ENCODE measurements at regions not wholly inside any gene's neighbourhood (a gene's known extent, or its start where the extent isn't known, plus 50 kb on each side); places are given as distances from the start of the nearest gene placed in this dataset.

GRCh38 chr5:159704160-159704559 lies 212.1 kb upstream of the ADRA1B start:
- ATAC-seq (ENCODE audit: low read depth) (no peak), DNase-seq (ENCODE audit: low spot score in 2 of 2) (no peak)
- Mint-ChIP-seq H3K4me1 (no peaks in the 10 kb centered on the region), H3K9me3 (peaks cover 9% of the 10 kb centered on the region), H3K27ac (no peak overlapping the region), H3K36me3 (peaks cover 6% of the 10 kb centered on the region), H3K4me3 (no peak overlapping the region), H3K27me3 (peaks cover 5% of the 10 kb centered on the region)

DNA sequence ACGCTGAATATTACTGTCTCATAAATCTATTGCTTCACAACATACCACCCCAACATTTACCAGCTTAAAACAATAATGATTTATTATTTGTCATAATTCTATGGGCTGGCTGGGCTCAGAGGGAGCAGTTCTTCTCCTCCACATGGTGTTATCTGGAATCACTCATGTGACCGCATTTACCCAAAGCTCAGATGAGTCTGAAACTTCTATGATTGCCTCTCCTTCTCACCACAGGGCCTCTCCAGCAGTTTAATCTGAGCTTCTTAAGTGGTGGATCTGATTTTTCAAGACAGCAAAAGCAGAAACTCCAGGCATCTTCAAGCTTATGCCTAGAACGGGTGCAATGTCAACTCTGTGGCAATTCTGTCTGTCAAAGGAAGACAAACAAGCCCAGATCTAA lies 210.3 kb upstream of the ADRA1B start:
- H3K4me3 Mint-ChIP-seq = no peak overlapping the region
- peaks cover 7% of the 10 kb centered on the region for H3K27me3 Mint-ChIP-seq
- no peak for ATAC-seq (ENCODE audit: low read depth)
- peaks cover 10% of the 10 kb centered on the region for H3K9me3 Mint-ChIP-seq
- no peak for DNase-seq (ENCODE audit: low spot score in 2 of 2)
- peaks cover 6% of the 10 kb centered on the region for H3K36me3 Mint-ChIP-seq
- no peaks in the 10 kb centered on the region for H3K4me1 Mint-ChIP-seq
- no peak overlapping the region for H3K27ac Mint-ChIP-seq

GRCh38 chr5:159708090-159708489 lies 208.2 kb upstream of the ADRA1B start:
- Mint-ChIP-seq H3K27ac (no peak overlapping the region), H3K36me3 (peaks cover 6% of the 10 kb centered on the region), H3K27me3 (peaks cover 4% of the 10 kb centered on the region), H3K4me1 (no peaks in the 10 kb centered on the region), H3K4me3 (no peak overlapping the region), H3K9me3 (peaks cover 10% of the 10 kb centered on the region)
- DNase-seq (ENCODE audit: low spot score in 2 of 2) (no peak), ATAC-seq (ENCODE audit: low read depth) (no peak)

GRCh38 chr5:159712672-159713071 lies 203.6 kb upstream of the ADRA1B start:
- Mint-ChIP-seq H3K4me3 (no peak overlapping the region), H3K4me1 (no peaks in the 10 kb centered on the region), H3K9me3 (peaks cover 3% of the 10 kb centered on the region), H3K27me3 (peaks cover 7% of the 10 kb centered on the region), H3K27ac (no peak overlapping the region), H3K36me3 (peaks cover 3% of the 10 kb centered on the region)
- ATAC-seq (ENCODE audit: low read depth) (no peak), DNase-seq (ENCODE audit: low spot score in 2 of 2) (no peak)

DNA sequence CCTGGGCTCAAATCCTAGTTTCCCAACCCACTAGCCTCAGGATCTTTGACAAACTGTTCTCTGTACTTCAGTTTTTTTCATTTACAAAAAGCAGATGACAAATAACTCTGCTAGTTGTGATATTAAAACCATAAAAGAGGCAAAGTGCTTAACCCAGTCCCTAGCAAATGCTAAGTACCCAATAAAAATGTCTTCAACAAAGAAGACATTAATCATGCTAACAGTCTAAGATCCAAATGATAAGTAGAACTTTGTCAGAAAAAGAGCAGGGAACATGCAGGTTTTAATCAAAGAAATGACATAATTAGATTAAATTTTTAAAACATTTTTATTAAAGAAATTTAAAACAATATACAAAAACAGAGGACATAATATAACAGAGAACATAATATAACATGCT lies 203.0 kb upstream of the ADRA1B start:
- H3K36me3 Mint-ChIP-seq = peaks cover 2% of the 10 kb centered on the region
- no peak overlapping the region for H3K4me3 Mint-ChIP-seq
- DNase-seq (ENCODE audit: low spot score in 2 of 2) (no peak), ATAC-seq (ENCODE audit: low read depth) (no peak)
- peaks cover 7% of the 10 kb centered on the region for H3K27me3 Mint-ChIP-seq
- H3K9me3 Mint-ChIP-seq = peaks cover 3% of the 10 kb centered on the region
- H3K27ac Mint-ChIP-seq = no peak overlapping the region
- H3K4me1 Mint-ChIP-seq = no peaks in the 10 kb centered on the region

DNA sequence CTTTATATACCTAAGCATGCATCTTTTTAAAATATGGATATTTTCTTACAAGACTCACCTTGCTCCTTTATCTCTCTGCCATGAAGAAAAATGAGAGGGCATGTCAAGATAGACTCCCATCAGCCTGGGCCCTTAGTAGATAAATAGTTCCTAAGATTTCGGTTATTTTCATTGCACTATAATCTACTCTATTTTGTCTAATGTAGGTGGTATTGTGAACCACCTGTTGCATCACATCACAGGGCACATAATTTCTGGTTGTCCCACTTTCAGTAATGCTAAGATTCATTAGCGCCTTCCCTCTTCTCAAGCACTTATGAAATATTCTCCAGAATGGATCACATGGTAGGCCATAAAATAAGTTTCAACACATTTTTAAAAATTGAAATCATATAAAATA lies 202.5 kb upstream of the ADRA1B start:
- H3K4me3 Mint-ChIP-seq = no peak overlapping the region
- peaks cover 7% of the 10 kb centered on the region for H3K27me3 Mint-ChIP-seq
- DNase-seq (ENCODE audit: low spot score in 2 of 2) = no peak
- peaks cover 3% of the 10 kb centered on the region for H3K9me3 Mint-ChIP-seq
- no peaks in the 10 kb centered on the region for H3K4me1 Mint-ChIP-seq
- peaks cover 2% of the 10 kb centered on the region for H3K36me3 Mint-ChIP-seq
- ATAC-seq (ENCODE audit: low read depth) = no peak
- no peak overlapping the region for H3K27ac Mint-ChIP-seq

GRCh38 chr5:159725475-159725874 lies 190.8 kb upstream of the ADRA1B start:
- ATAC-seq (ENCODE audit: low read depth) = no peak
- Mint-ChIP-seq H3K9me3 (no peaks in the 10 kb centered on the region), H3K4me3 (no peak overlapping the region), H3K4me1 (peaks cover 12% of the 10 kb centered on the region), H3K27ac (no peak overlapping the region), H3K36me3 (no peaks in the 10 kb centered on the region), H3K27me3 (peaks cover 4% of the 10 kb centered on the region)
- DNase-seq (ENCODE audit: low spot score in 2 of 2) = no peak

- Mint-ChIP-seq H3K4me1 (peaks cover 19% of the 10 kb centered on the region), H3K36me3 (no peaks in the 10 kb centered on the region), H3K27me3 (peaks cover 4% of the 10 kb centered on the region), H3K27ac (no peak overlapping the region), H3K4me3 (no peak overlapping the region), H3K9me3 (no peaks in the 10 kb centered on the region)
- ATAC-seq (ENCODE audit: low read depth) (no peak), DNase-seq (ENCODE audit: low spot score in 2 of 2) (no peak)
Measured at GRCh38 chr5:159727167-159727566, 189.1 kb upstream of the ADRA1B start.

GRCh38 chr5:159730285-159730684 lies 186.0 kb upstream of the ADRA1B start:
- no peak for DNase-seq (ENCODE audit: low spot score in 2 of 2)
- Mint-ChIP-seq H3K4me1 (peaks cover 25% of the 10 kb centered on the region), H3K36me3 (no peaks in the 10 kb centered on the region), H3K27me3 (peaks cover 11% of the 10 kb centered on the region), H3K4me3 (peak overlapping the region; percentile 38), H3K27ac (peak overlapping the region; percentile 1), H3K9me3 (no peaks in the 10 kb centered on the region)
- peak; percentile 45 for ATAC-seq (ENCODE audit: low read depth)

- peaks cover 11% of the 10 kb centered on the region for H3K27me3 Mint-ChIP-seq
- H3K4me1 Mint-ChIP-seq = peaks cover 25% of the 10 kb centered on the region
- DNase-seq (ENCODE audit: low spot score in 2 of 2) = no peak
- no peaks in the 10 kb centered on the region for H3K9me3 Mint-ChIP-seq
- peak; percentile 71 for ATAC-seq (ENCODE audit: low read depth)
- H3K27ac Mint-ChIP-seq = no peak overlapping the region
- no peak overlapping the region for H3K4me3 Mint-ChIP-seq
- no peaks in the 10 kb centered on the region for H3K36me3 Mint-ChIP-seq
Measured at GRCh38 chr5:159732220-159732619, 184.1 kb upstream of the ADRA1B start.

DNA sequence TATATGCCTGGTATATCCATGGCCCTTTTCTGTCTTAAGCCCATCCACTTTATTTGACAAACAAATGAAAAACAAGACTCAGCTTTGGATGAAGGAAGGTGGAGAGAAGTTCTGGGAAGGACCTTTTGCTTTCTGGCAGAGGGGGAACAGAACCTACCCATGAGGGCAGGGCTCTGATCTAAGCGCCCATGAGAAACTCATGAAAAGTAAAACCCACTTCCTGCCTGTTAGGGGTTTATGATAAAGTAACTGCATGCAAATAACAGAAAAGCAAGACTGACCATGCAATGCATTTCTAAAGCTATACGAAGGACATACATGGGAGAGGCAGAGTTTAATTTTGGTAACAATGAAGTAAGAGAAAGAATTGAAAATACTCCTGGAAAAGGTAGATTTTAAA lies 181.9 kb upstream of the ADRA1B start:
- Mint-ChIP-seq H3K4me3 (peak overlapping the region; percentile 25), H3K9me3 (no peaks in the 10 kb centered on the region), H3K36me3 (no peaks in the 10 kb centered on the region), H3K4me1 (peaks cover 25% of the 10 kb centered on the region), H3K27ac (no peak overlapping the region), H3K27me3 (peaks cover 12% of the 10 kb centered on the region)
- DNase-seq (ENCODE audit: low spot score in 2 of 2) (no peak), ATAC-seq (ENCODE audit: low read depth) (peak; percentile 64)

- no peak overlapping the region for H3K27ac Mint-ChIP-seq
- DNase-seq (ENCODE audit: low spot score in 2 of 2) (no peak), ATAC-seq (ENCODE audit: low read depth) (no peak)
- H3K27me3 Mint-ChIP-seq = peaks cover 12% of the 10 kb centered on the region
- H3K36me3 Mint-ChIP-seq = no peaks in the 10 kb centered on the region
- H3K9me3 Mint-ChIP-seq = no peaks in the 10 kb centered on the region
- peaks cover 21% of the 10 kb centered on the region for H3K4me1 Mint-ChIP-seq
- H3K4me3 Mint-ChIP-seq = no peak overlapping the region
Measured at GRCh38 chr5:159735036-159735435, 181.2 kb upstream of the ADRA1B start.

- H3K36me3 Mint-ChIP-seq = no peaks in the 10 kb centered on the region
- no peak overlapping the region for H3K27ac Mint-ChIP-seq
- no peak overlapping the region for H3K4me3 Mint-ChIP-seq
- ATAC-seq (ENCODE audit: low read depth) (no peak), DNase-seq (ENCODE audit: low spot score in 2 of 2) (no peak)
- no peaks in the 10 kb centered on the region for H3K9me3 Mint-ChIP-seq
- H3K27me3 Mint-ChIP-seq = peaks cover 12% of the 10 kb centered on the region
- peaks cover 14% of the 10 kb centered on the region for H3K4me1 Mint-ChIP-seq
Measured at GRCh38 chr5:159735749-159736660, 180.3 kb upstream of the ADRA1B start.

GRCh38 chr5:159736844-159737243 lies 179.4 kb upstream of the ADRA1B start:
- no peak for ATAC-seq (ENCODE audit: low read depth)

DNA sequence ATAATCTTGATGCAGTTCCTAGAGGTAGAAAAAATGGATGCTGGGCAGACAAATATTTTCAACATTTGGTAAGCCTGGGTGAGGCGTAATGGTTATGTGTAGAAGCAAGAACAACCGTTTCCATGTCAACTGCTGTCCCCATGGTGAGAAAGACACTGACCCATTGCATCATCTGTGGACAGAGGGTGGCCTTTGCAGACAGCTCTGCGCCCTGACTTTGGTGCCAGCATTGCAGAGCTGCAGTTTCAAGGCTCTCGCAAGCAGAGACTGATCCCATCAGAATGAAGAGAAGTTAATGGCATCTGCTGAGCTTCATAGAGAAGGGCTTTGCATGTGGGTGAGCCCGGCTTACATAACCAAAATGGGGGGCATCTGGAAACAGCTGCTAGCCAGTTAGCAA lies 179.0 kb upstream of the ADRA1B start:
- Mint-ChIP-seq H3K4me3 (no peak overlapping the region), H3K36me3 (no peaks in the 10 kb centered on the region), H3K27me3 (peaks cover 12% of the 10 kb centered on the region), H3K27ac (no peak overlapping the region), H3K9me3 (peaks cover 1% of the 10 kb centered on the region), H3K4me1 (peaks cover 10% of the 10 kb centered on the region)
- DNase-seq (ENCODE audit: low spot score in 2 of 2) = no peak
- no peak for ATAC-seq (ENCODE audit: low read depth)

More at GRCh38 chr5:159736844-159737243, 179.4 kb upstream of the ADRA1B start:
- H3K9me3 Mint-ChIP-seq = peaks cover 1% of the 10 kb centered on the region
- no peak overlapping the region for H3K4me3 Mint-ChIP-seq
- H3K4me1 Mint-ChIP-seq = peaks cover 10% of the 10 kb centered on the region
- H3K27me3 Mint-ChIP-seq = peaks cover 12% of the 10 kb centered on the region
- no peak overlapping the region for H3K27ac Mint-ChIP-seq
- DNase-seq (ENCODE audit: low spot score in 2 of 2) = no peak
- H3K36me3 Mint-ChIP-seq = no peaks in the 10 kb centered on the region

Data from memory B cell (primary cell).